Activated naive CD8-positive, alpha-beta T cell treated with anti-CD3 and anti-CD28 coated beads, Interleukin-2, amount 10 ng/mL, durations not matched to agents 7 days and 5 days (primary cell): ENCODE measurements at regions not wholly inside any gene's neighbourhood (a gene's known extent, or its start where the extent isn't known, plus 50 kb on each side); places are given as distances from the start of the nearest gene placed in this dataset.

Experiments
- ATAC-seq: fragments of 150-1000 bp; cut with Tn5 transposase; one replicate; pipeline ENCODE4 v1.10.0; 2021; ENCODE audit warnings: low read depth, moderate library complexity
- POLR2A ChIA-PET: fragments of 350-600 bp; sonication (Branson Sonifier 250); formaldehyde crosslinking; loops from one replicate; lab custom pipeline; 2021; ENCODE audit warnings: antibody characterized with exemption; lab: Charles Lee
- DNase-seq: peaks from one replicate; pipeline ENCODE4 v3.0.0; 2021
- H3K27ac Mint-ChIP-seq: one replicate; pipeline ENCODE4 v1.8.0; 2022; ENCODE audit warnings: mild to moderate bottlenecking, mixed read lengths
- H3K27me3 Mint-ChIP-seq: one replicate; pipeline ENCODE4 v1.8.0; 2022; ENCODE audit warnings: mild to moderate bottlenecking, moderate library complexity, mixed read lengths
- H3K36me3 Mint-ChIP-seq: one replicate; pipeline ENCODE4 v1.8.0; 2021; ENCODE audit warnings: mild to moderate bottlenecking, mixed read lengths
- H3K4me1 Mint-ChIP-seq: one replicate; pipeline ENCODE4 v1.8.0; 2021; ENCODE audit warnings: mixed read lengths
- H3K4me3 Mint-ChIP-seq: one replicate; pipeline ENCODE4 v1.8.0; 2022; ENCODE audit warnings: mild to moderate bottlenecking, moderate library complexity, mixed read lengths
- H3K9me3 Mint-ChIP-seq: one replicate; pipeline ENCODE4 v1.8.0; 2021; ENCODE audit warnings: mixed read lengths

DNA sequence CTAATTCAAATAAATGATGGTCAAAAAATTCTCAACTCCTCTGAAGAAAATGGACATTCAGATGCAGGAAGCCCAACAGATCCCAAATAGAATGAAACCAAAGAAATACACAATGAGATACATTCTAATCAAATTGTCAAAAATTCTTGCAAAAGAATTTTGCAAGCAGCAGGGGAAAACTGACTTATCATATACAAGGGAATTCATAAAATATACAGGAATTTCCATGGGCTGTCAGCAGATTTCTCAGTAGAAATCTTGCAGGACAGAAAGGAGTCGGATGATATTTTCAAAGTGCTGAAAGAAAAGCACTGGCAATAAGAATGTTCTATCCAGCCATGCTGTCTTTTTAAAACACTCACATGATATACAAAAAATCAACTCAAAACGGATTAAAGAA, 194.6 kb upstream of the ZC3H12C start:
- H3K27me3 Mint-ChIP-seq = no peaks in the 10 kb centered on the region
- H3K4me1 Mint-ChIP-seq = no peaks in the 10 kb centered on the region

DNA sequence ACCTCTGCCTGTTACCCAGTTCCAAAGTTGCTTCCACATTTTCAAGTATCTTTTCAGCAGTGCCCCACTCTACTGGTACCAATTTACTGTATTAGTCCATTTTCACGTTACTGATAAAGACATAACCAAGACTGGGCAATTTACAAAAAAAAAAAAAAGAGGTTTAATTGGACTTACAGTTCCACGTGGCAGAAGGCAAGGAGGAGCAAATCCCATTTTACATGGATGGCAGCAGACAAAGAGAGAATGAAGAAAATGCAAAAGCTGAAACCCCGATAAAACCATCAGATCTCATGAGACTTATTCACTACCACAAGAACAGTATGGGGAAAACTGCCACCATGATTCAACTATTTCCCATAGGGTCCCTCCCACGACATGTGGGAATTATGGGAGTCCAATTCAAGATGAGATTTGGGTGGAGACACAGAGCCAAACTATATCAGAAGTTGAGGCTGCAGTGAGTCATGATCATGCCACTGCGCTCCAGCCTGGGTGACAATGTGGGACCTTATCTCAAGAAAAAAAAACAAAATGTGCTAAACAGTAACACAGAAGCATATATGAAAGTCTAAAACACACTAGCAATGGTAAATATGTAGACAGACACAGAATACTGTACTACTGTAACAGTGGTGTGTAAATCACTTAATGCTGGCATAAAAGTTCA, 190.3 kb upstream of the ZC3H12C start:
- DNase-seq (no peak), ATAC-seq (no peak)
- Mint-ChIP-seq H3K4me3 (no peak overlapping the region), H3K36me3 (no peaks in the 10 kb centered on the region), H3K4me1 (no peaks in the 10 kb centered on the region), H3K27me3 (peaks cover 2% of the 10 kb centered on the region), H3K27ac (no peak overlapping the region), H3K9me3 (no peaks in the 10 kb centered on the region)
- POLR2A ChIA-PET = no interaction called here

More for the DNA sequence above, 194.6 kb upstream of the ZC3H12C start:
- H3K9me3 Mint-ChIP-seq = no peaks in the 10 kb centered on the region
- ATAC-seq (no peak), DNase-seq (no peak)
- H3K36me3 Mint-ChIP-seq = no peaks in the 10 kb centered on the region
- no peak overlapping the region for H3K27ac Mint-ChIP-seq
- H3K4me3 Mint-ChIP-seq = no peak overlapping the region
- POLR2A ChIA-PET = no interaction called here

DNA sequence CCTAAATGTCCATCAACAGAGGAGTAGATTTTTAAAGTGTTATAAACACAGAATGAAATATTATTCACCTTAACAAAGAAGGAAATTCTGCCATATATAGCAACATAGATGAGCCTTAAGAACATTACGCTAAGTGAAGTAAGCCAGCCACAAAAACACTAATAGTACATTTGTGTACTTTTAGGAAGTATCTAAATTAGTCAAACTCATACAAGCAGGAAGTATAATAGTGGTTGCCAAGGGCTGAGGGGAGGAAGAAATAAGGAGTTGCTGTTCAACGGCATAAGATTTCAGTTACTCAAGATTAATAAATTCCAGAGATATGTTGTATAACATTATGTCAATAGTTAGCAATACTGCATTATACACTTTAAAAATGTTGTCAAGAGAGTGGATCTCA, 181.7 kb upstream of the ZC3H12C start:
- Mint-ChIP-seq H3K4me1 (no peaks in the 10 kb centered on the region), H3K4me3 (no peak overlapping the region), H3K27me3 (no peaks in the 10 kb centered on the region), H3K36me3 (no peaks in the 10 kb centered on the region), H3K27ac (no peak overlapping the region), H3K9me3 (no peaks in the 10 kb centered on the region)
- POLR2A ChIA-PET = no interaction called here
- ATAC-seq (no peak), DNase-seq (no peak)

DNA sequence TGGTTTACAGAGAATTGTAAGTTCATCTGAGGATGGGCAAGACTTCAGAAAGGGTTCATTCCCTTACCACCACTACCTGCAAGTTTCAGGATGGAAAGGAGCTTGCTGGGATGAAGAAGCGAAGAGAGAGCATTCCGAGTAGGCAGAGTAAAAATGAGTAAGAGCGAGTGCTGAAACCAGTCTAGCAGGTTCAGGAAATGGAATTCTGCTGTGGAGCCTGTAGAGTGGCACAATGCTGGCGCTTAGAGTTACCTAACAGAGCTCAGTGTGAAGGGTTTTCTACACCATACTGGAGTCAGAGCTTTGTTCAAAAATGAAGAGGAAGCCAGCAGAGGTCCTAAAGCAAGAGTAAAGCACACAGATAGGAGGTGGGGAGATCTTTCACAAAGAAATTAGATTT, 179.2 kb upstream of the ZC3H12C start:
- H3K27ac Mint-ChIP-seq = no peak overlapping the region
- ATAC-seq (no peak), DNase-seq (no peak)
- H3K4me3 Mint-ChIP-seq = no peak overlapping the region
- H3K36me3 Mint-ChIP-seq = no peaks in the 10 kb centered on the region
- no peaks in the 10 kb centered on the region for H3K4me1 Mint-ChIP-seq
- H3K9me3 Mint-ChIP-seq = no peaks in the 10 kb centered on the region
- POLR2A ChIA-PET = no interaction called here
- H3K27me3 Mint-ChIP-seq = no peaks in the 10 kb centered on the region

DNA sequence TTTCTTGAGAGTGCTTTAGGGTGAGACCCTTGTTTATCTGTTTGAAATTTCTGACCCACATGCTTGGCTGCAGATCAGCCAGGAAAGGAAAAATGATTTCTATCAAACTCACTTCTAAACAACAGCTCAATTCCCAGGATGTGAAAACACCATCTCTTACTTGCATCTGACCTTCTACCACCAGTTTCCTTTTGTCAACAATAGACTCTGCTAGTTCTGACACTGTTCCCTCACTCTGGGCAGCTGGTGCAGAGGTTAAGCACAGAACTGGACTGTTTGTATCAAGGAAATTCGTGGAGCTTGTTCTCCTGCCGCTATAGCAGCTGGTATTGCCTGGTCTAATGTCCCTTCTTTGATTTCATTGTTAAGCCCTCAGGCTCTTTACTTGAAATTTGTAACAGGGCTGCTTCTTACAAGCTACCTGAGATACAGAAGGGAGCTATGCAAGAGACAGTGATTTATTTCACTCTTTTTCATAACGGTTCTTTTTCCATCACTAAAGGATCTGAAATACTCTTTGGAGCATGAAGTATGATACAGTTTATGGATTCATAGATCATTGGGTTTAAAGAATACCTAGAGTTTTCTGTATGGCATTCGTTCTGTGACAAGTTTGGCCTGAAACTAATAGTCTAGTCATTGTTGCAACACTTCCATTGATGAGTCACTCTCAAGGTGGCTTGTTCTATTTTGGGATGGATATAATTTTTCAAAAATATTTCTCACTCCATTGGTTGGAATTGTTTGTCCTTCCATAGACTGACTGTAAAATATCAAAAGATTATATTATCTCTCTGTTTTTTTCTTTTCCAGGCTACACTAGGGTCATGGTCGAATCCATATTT, 178.2 kb upstream of the ZC3H12C start:
- ATAC-seq (no peak), DNase-seq (no peak)
- Mint-ChIP-seq H3K27me3 (no peaks in the 10 kb centered on the region), H3K9me3 (no peaks in the 10 kb centered on the region), H3K36me3 (no peaks in the 10 kb centered on the region), H3K27ac (no peak overlapping the region), H3K4me3 (no peak overlapping the region), H3K4me1 (no peaks in the 10 kb centered on the region)
- POLR2A ChIA-PET = no interaction called here

DNA sequence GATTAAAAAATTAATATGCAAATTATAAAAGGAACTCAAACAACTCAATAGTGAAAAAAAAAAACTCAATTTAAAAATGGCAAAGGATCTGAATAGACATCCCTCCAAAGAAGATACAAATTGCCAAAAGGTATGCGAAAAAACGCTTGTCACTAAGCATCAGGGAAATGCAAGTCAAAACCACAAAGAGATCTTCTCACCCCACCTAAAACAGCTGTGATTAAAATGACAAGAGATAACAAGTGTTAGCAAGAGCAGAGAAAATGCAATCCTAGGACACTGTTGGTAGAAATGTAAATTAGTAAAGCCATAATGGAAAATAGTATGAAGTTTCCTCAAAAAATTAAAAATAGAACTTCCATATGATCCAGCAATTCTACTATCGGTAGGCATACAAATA, 166.3 kb upstream of the ZC3H12C start:
- Mint-ChIP-seq H3K27ac (no peak overlapping the region), H3K4me3 (no peak overlapping the region)
- POLR2A ChIA-PET = no interaction called here

DNA sequence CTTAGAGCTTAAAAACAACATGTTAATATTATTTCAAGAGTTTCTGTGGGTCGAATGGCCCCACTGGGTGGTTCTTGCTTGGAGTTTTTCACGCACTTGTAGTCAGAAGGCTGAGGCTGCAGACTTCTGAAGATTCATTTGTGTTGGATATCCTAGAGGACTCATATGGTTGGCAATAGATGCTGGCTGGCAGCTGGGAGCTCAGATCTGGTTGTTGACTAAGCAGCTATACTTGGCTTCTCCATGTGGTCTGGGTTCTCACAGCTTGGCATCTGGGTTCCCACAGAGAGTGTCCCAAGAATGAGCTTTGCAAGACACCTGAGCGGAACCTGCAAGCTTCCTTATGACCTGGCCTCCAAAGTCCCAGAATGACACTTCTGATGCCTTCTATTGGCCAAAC, 163.9 kb upstream of the ZC3H12C start:
- no peak overlapping the region for H3K4me3 Mint-ChIP-seq
- POLR2A ChIA-PET = no interaction called here
- H3K9me3 Mint-ChIP-seq = no peaks in the 10 kb centered on the region
- H3K4me1 Mint-ChIP-seq = no peaks in the 10 kb centered on the region
- no peak overlapping the region for H3K27ac Mint-ChIP-seq
- ATAC-seq (no peak), DNase-seq (no peak)
- peaks cover 11% of the 10 kb centered on the region for H3K27me3 Mint-ChIP-seq
- H3K36me3 Mint-ChIP-seq = no peaks in the 10 kb centered on the region

More for the DNA sequence above, 166.3 kb upstream of the ZC3H12C start:
- ATAC-seq (no peak), DNase-seq (no peak)
- no peaks in the 10 kb centered on the region for H3K36me3 Mint-ChIP-seq
- H3K4me1 Mint-ChIP-seq = no peaks in the 10 kb centered on the region
- H3K9me3 Mint-ChIP-seq = no peaks in the 10 kb centered on the region
- H3K27me3 Mint-ChIP-seq = peaks cover 11% of the 10 kb centered on the region

DNA sequence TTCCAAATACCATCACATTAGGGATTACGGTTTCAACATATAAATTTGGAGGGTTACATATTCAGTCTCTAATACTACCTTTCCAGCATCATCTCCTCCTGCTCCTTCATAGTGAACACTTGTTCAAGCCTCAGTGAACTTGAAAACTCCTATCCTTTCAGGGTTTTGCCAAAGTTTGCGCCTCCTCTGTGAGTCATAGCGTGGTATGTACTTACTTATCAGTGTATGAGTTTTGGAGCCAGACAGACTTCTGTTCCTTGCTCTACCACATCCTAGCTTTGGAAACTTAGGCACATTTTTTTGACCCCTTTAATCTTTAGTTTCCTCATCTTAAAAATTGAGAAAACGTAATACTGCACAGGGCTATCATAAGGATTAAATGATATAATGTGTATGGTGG, 160.1 kb upstream of the ZC3H12C start:
- DNase-seq (no peak), ATAC-seq (no peak)
- Mint-ChIP-seq H3K4me3 (no peak overlapping the region), H3K4me1 (no peaks in the 10 kb centered on the region), H3K27me3 (peaks cover 8% of the 10 kb centered on the region), H3K27ac (no peak overlapping the region), H3K9me3 (no peaks in the 10 kb centered on the region), H3K36me3 (no peaks in the 10 kb centered on the region)
- POLR2A ChIA-PET = no interaction called here

DNA sequence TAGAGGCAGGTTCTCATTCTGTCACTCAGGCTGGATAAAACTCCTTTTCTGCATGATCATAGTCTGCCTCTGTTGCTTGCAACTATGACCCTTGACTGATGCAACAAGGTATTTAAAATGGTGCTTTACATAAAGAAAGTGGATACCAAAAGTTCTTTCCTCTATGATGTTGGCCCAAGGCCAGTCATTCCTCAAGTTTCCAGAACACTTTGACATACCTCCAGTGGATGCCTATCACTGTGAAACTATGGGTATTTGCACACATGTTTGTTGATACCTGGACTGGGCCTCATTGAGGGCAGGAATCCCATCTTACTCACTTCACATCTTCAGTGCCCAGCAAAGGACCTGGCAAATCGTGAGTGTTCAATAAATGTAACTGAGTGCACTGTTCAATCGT, 159.0 kb upstream of the ZC3H12C start:
- Mint-ChIP-seq H3K36me3 (no peaks in the 10 kb centered on the region), H3K9me3 (no peaks in the 10 kb centered on the region), H3K4me1 (no peaks in the 10 kb centered on the region), H3K4me3 (no peak overlapping the region), H3K27ac (no peak overlapping the region), H3K27me3 (peaks cover 5% of the 10 kb centered on the region)
- DNase-seq = no peak
- POLR2A ChIA-PET = no interaction called here
- ATAC-seq = no peak

DNA sequence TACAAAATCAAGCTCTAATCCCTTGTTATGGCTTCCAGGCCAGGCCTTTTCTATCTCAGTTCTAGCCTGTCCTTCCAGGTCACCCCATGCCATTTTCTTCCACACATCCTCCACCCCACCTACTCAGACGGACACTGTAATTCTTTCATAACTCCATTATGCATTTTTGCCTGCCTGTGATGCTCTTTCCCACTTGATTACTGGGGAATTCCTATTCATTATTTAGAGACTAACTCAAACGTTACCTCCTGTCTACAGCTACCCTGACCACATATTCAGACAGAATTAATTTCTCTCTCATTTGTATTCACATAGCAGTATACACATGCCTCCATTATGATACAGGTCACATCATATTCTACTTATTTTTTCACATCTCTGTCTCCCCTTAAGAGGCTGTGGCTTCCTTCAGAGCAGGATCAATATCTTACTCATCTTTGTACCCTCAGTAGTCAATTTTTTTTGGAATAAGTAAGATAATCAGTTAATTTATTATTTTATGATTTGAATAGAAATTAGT, 156.5 kb upstream of the ZC3H12C start:
- H3K27ac Mint-ChIP-seq = no peak overlapping the region
- DNase-seq (no peak), ATAC-seq (no peak)
- POLR2A ChIA-PET = no interaction called here
- no peak overlapping the region for H3K4me3 Mint-ChIP-seq
- H3K36me3 Mint-ChIP-seq = no peaks in the 10 kb centered on the region
- no peaks in the 10 kb centered on the region for H3K9me3 Mint-ChIP-seq
- H3K4me1 Mint-ChIP-seq = no peaks in the 10 kb centered on the region
- peaks cover 20% of the 10 kb centered on the region for H3K27me3 Mint-ChIP-seq

DNA sequence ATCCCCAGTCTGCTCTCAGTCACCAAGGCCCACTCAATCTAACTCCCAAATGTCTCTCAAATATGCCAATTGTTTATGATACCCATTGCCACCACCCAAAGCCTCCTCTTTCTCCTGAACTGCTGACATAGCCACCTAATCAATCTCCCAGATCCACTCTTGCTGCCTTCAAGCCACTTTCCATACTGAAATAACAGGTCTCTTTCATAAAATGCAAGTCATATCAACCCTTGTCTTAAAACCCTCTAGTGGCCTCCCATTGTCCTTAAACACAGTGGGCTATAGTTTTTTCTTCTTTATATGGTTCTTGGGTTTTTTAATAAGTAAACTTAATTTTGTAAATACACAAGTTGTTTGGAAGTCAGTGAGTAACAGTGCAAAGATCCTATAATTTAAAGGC, 155.2 kb upstream of the ZC3H12C start:
- Mint-ChIP-seq H3K27ac (no peak overlapping the region), H3K4me3 (no peak overlapping the region), H3K36me3 (no peaks in the 10 kb centered on the region), H3K9me3 (no peaks in the 10 kb centered on the region), H3K4me1 (no peaks in the 10 kb centered on the region), H3K27me3 (peaks cover 20% of the 10 kb centered on the region)
- POLR2A ChIA-PET = no interaction called here
- no peak for DNase-seq
- ATAC-seq = no peak

DNA sequence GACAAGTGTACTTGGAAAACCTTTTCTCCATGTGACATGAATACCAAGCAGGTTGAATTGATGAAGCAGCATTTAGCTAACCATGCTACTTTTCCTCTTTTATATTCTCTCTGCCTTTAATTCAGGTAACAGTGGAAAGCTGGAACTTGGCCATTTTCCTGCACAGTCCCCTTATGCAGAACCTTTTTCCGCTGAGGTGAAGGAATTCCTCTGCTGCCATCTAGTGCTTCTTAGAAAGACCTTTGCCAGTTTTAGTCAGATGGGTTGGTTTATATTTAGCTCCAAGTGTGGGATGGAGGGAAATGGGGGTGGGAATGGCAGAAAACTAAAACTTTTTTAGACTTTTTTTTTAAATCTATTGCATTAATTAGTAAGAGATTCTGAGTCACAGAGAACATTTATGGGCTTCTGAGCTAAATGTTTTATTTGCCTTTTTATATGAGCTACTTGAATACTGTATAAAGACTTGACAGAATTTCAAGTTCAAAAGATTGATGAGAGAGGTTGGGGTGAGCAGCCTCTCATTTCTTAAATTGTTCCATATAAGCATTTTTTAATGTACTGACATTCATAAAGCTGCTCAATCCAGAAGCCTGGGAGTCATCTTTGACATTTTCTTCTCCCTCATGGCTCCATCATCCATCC, 153.9 kb upstream of the ZC3H12C start:
- H3K4me3 Mint-ChIP-seq = no peak overlapping the region
- peaks cover 22% of the 10 kb centered on the region for H3K27me3 Mint-ChIP-seq
- POLR2A ChIA-PET = no interaction called here
- no peak for ATAC-seq
- H3K4me1 Mint-ChIP-seq = no peaks in the 10 kb centered on the region
- no peak for DNase-seq
- H3K36me3 Mint-ChIP-seq = no peaks in the 10 kb centered on the region
- no peaks in the 10 kb centered on the region for H3K9me3 Mint-ChIP-seq
- no peak overlapping the region for H3K27ac Mint-ChIP-seq

DNA sequence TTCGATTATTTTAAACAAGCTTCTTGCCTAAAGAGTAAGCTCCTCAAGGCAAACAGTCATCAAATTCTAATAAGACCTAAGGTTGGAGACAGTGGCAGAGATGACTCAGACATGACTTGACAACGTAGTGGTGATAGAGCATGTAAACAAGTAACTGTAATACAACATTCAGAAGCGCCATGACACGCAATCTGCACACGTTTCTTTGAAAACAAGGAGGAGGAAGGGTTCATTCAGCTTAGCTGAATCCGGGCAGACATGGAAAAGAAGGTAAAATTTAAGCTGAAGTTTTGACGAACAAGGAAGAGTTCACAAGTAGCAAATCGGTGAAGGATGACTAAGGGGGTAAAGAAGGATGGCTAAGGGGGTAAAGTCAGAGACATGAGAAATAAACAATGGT, 152.4 kb upstream of the ZC3H12C start:
- Mint-ChIP-seq H3K9me3 (no peaks in the 10 kb centered on the region), H3K36me3 (no peaks in the 10 kb centered on the region), H3K27me3 (peaks cover 22% of the 10 kb centered on the region), H3K4me3 (no peak overlapping the region), H3K27ac (no peak overlapping the region), H3K4me1 (peaks cover under 1% of the 10 kb centered on the region)
- ATAC-seq (no peak), DNase-seq (no peak)
- POLR2A ChIA-PET = no interaction called here
